ENCODE measurements at regions not wholly inside any gene's neighbourhood (a gene's known extent, or its start where the extent isn't known, plus 50 kb on each side); places are given as distances from the start of the nearest gene placed in this dataset.

DNA sequence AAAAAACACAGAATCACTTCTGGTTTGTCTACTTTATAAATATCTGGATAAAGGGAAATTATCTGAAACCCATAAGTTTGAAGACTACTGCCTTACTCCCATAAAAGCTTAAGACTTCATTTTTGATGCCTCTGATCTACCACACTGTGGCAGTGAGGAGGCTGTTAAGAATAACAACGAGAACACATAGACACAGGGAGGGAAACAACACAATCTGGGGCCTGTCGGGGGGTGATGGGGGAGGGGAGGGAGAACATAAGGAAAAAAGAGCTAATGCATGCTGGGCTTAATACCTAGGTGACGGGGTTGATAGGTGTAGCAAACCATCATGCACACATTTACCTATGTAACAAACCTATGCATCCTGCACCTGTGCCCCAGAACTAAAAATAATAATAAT is 573.7 kb downstream of the GBA3 start:
- H3K4me3 ChIP-seq (ENCODE audit: low read depth, low read length), result no peak overlapping the region
- TF ChIP-seq, protein P1, sequence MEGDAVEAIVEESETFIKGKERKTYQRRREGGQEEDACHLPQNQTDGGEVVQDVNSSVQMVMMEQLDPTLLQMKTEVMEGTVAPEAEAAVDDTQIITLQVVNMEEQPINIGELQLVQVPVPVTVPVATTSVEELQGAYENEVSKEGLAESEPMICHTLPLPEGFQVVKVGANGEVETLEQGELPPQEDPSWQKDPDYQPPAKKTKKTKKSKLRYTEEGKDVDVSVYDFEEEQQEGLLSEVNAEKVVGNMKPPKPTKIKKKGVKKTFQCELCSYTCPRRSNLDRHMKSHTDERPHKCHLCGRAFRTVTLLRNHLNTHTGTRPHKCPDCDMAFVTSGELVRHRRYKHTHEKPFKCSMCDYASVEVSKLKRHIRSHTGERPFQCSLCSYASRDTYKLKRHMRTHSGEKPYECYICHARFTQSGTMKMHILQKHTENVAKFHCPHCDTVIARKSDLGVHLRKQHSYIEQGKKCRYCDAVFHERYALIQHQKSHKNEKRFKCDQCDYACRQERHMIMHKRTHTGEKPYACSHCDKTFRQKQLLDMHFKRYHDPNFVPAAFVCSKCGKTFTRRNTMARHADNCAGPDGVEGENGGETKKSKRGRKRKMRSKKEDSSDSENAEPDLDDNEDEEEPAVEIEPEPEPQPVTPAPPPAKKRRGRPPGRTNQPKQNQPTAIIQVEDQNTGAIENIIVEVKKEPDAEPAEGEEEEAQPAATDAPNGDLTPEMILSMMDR (IDR thresholded peaks at IDR 0.05; ENCODE audit: borderline replicate concordance, insufficient read depth, low read depth, low read length), result no peak

DNA sequence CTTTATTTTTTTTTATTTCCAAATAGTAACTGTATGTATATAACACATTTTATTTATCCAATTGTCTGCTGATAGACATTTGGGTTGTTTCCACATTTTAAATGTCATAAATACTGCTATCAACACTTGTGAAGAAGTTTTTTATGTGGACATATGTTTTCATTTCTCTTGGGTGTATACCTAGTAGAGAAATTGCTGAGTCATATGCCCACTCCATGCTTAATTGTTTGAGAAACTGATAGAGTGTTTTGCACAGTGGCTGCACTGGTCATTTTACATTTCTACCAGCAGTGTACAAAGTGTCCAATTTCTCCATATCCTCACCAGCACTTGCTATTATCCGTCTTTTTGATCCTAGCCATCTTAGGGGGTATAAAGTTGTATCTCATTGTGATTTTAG is 567.8 kb downstream of the GBA3 start:
- TF ChIP-seq, protein P1 (IDR thresholded peaks at IDR 0.05; ENCODE audit: borderline replicate concordance, insufficient read depth, low read depth, low read length), result no peak
- H3K4me3 ChIP-seq (ENCODE audit: low read depth, low read length), result no peak overlapping the region

- TF ChIP-seq, protein P1 (IDR thresholded peaks at IDR 0.05; ENCODE audit: borderline replicate concordance, insufficient read depth, low read depth, low read length), result no peak
Measured at GRCh38 chr4:23245203-23245832, 552.6 kb downstream of the GBA3 start.

GRCh38 chr4:23242962-23243361 is 550.2 kb downstream of the GBA3 start:
- H3K4me3 ChIP-seq (ENCODE audit: low read depth, low read length), result no peak overlapping the region
- TF ChIP-seq, protein P1 (IDR thresholded peaks at IDR 0.05; ENCODE audit: borderline replicate concordance, insufficient read depth, low read depth, low read length), result no peak

More at GRCh38 chr4:23245203-23245832, 552.6 kb downstream of the GBA3 start:
- H3K4me3 ChIP-seq (ENCODE audit: low read depth, low read length), result no peak overlapping the region

DNA sequence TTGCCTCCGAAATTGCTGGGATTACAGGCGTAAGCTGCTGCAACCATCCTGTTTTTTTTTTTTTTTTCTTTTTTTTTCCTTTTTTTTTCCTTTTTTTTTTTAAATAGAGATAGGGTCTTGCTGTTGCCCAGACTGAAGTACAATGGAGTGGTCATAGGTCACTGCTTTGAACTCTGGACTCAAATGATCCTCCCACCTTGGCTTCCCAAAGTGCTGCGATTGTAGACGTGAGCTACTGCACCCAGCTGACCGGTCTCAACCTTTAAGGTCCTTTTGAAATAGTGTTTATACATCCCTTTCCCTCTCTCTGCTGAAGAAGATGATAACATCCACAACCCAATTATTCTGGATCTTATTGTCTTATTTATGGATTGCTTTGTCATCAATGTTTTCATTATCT is 548.7 kb downstream of the GBA3 start:
- H3K4me3 ChIP-seq (ENCODE audit: low read depth, low read length), result no peak overlapping the region
- TF ChIP-seq, protein P1 (IDR thresholded peaks at IDR 0.05; ENCODE audit: borderline replicate concordance, insufficient read depth, low read depth, low read length), result no peak

GRCh38 chr4:23238848-23239247 is 546.1 kb downstream of the GBA3 start:
- no peak overlapping the region for H3K4me3 ChIP-seq (ENCODE audit: low read depth, low read length)
- TF ChIP-seq, protein P1 (IDR thresholded peaks at IDR 0.05; ENCODE audit: borderline replicate concordance, insufficient read depth, low read depth, low read length), result no peak

DNA sequence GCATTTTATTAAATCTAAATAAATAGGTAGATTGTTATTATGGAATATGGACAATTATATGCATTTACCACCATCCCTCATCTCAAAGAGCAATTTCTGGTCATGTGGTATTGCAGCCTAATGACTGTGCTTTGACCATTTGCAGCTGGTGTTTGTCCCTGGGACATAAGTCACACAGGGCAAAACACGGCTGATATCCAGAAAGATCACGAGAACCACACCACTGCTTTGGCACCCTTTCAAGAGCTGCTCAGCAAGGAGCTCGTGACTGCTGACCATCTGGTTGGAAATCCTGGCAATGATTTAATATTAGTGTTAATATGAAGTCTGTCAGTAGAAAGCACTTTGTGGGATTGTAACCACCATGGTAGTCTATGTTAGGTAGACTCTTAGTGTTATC is 545.0 kb downstream of the GBA3 start:
- TF ChIP-seq, protein P1 (IDR thresholded peaks at IDR 0.05; ENCODE audit: borderline replicate concordance, insufficient read depth, low read depth, low read length), result no peak
- H3K4me3 ChIP-seq (ENCODE audit: low read depth, low read length), result no peak overlapping the region
